MM.1S (cell line): ENCODE measurements at regions not wholly inside any gene's neighbourhood (a gene's known extent, or its start where the extent isn't known, plus 50 kb on each side); places are given as distances from the start of the nearest gene placed in this dataset.

Source experiments
- DNase-seq: peaks from one replicate; pipeline ENCODE4 v3.0.0-alpha.2; 2015
- H2AFZ ChIP-seq: fragments of 300-600 bp; sonication (generic); 2 replicates; pipeline ENCODE4 v1.6.0; 2016; ENCODE audit warnings: antibody characterized with exemption, low read length
- H3F3A ChIP-seq: fragments of 300-600 bp; sonication (generic); 2 replicates; pipeline ENCODE4 v1.6.1; 2016; ENCODE audit warnings: mild to moderate bottlenecking, antibody characterized with exemption, low read length, moderate library complexity, mixed read lengths; ENCODE audit not compliant: insufficient read depth
- H3K27ac ChIP-seq: fragments of 300-600 bp; sonication (generic); 2 replicates; pipeline ENCODE4 v1.5.1; 2016; ENCODE audit warnings: mild to moderate bottlenecking, low read length
- H3K27me3 ChIP-seq: fragments of 300-600 bp; sonication (generic); replicated peaks from 2 replicates; pipeline ENCODE4 v1.6.0; 2016; ENCODE audit warnings: low read length; ENCODE audit not compliant: insufficient read depth
- H3K36me3 ChIP-seq: fragments of 300-600 bp; sonication (generic); replicated peaks from 2 replicates; pipeline ENCODE4 v1.6.1; 2016; ENCODE audit warnings: mild to moderate bottlenecking, low read length, mixed read lengths; ENCODE audit not compliant: insufficient read depth
- H3K4me1 ChIP-seq: fragments of 300-600 bp; sonication (generic); 2 replicates; pipeline ENCODE4 v1.6.1; 2016; ENCODE audit warnings: low read length, mixed read lengths
- H3K4me2 ChIP-seq: fragments of 300-600 bp; sonication (generic); 2 replicates; pipeline ENCODE4 v1.6.0; 2016; ENCODE audit warnings: low read depth, low read length
- H3K4me3 ChIP-seq: fragments of 300-600 bp; sonication (generic); 2 replicates; pipeline ENCODE4 v1.5.1; 2016; ENCODE audit warnings: low read length, mixed read lengths
- H3K79me2 ChIP-seq: fragments of 300-600 bp; sonication (generic); 2 replicates; pipeline ENCODE4 v1.6.1; 2016; ENCODE audit warnings: mixed run types, low read length, mixed read lengths
- H3K9ac ChIP-seq: fragments of 300-600 bp; sonication (generic); 2 replicates; pipeline ENCODE4 v1.6.1; 2016; ENCODE audit warnings: low read length, mixed read lengths
- H3K9me2 ChIP-seq: fragments of 300-600 bp; sonication (generic); replicated peaks from 2 replicates; pipeline ENCODE4 v1.6.1; 2016; ENCODE audit warnings: mild to moderate bottlenecking, low read length, mixed read lengths; ENCODE audit not compliant: insufficient read depth
- H3K9me3 ChIP-seq: fragments of 300-600 bp; sonication (generic); replicated peaks from 2 replicates; pipeline ENCODE4 v1.6.1; 2016; ENCODE audit warnings: mild to moderate bottlenecking, low read length, mixed read lengths; ENCODE audit not compliant: insufficient read depth
- H4K20me1 ChIP-seq: fragments of 300-600 bp; sonication (generic); 2 replicates; pipeline ENCODE4 v1.6.1; 2016; ENCODE audit warnings: mild to moderate bottlenecking, low read length, moderate library complexity, mixed read lengths; ENCODE audit not compliant: insufficient read depth
- CTCF ChIP-seq: fragments of 300-600 bp; sonication (generic); IDR thresholded peaks from 2 replicates; pipeline ENCODE4 v1.5.1; 2016; ENCODE audit warnings: antibody characterized with exemption, low read length, mixed read lengths
- EZH2 ChIP-seq: fragments of 300-600 bp; sonication (generic); optimal IDR thresholded peaks from 2 replicates; pipeline ENCODE3; 2017; ENCODE audit warnings: low read depth, mild to moderate bottlenecking, antibody characterized with exemption, low read length, mixed read lengths
- EZH2phosphoT487 ChIP-seq: fragments of 300-600 bp; sonication (generic); IDR thresholded peaks from 2 replicates; pipeline ENCODE4 v1.6.1; 2018; ENCODE audit warnings: antibody characterized with exemption, low read length

- Histone ChIP-seq H3K27me3 (no peaks in the 10 kb centered on the region), H3K9me2 (no peaks in the 10 kb centered on the region), H3K4me3 (peak overlapping the region; percentile 58), H3K9me3 (no peaks in the 10 kb centered on the region), H3K4me1 (no peaks in the 10 kb centered on the region), H3F3A (no peaks in the 10 kb centered on the region), H3K27ac (no peak overlapping the region), H2AFZ (peak overlapping the region; percentile 29), H3K79me2 (no peaks in the 10 kb centered on the region), H3K9ac (peak overlapping the region; percentile 22; the same call in 1 of the 2 replicates), H3K36me3 (no peaks in the 10 kb centered on the region), H3K4me2 (peak overlapping the region; percentile 38), H4K20me1 (no peaks in the 10 kb centered on the region)
- peak; percentile 52 for DNase-seq
- no peak for TF ChIP-seq CTCF
- no peak for TF ChIP-seq EZH2phosphoT487
- no peak for TF ChIP-seq EZH2
Measured at GRCh38 chr1:194151056-194151455, 964.6 kb upstream of the B3GALT2 start.

DNA sequence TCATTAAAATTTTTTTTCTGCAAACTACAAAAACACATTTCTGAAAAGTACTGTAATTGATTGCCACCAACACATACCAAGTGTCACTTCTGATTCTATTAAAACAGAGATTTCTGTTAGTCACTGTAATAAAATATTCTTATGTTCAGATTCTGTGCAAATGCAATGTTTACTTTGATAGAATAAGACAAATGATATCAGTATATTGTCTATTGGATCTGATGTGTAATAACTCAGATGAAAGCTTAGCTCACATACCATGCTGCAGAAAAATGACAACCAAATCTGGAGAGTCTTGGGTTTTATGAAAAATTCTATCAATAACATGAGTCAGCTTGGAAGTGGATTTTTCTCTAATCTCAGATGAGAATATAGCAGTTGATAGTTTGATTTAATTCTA lies 963.8 kb upstream of the B3GALT2 start:
- Histone ChIP-seq H3K79me2 (no peaks in the 10 kb centered on the region), H3K9me2 (no peaks in the 10 kb centered on the region; the same call in 1 of the 2 replicates), H3K4me2 (no peak overlapping the region), H4K20me1 (no peaks in the 10 kb centered on the region), H3K9me3 (no peaks in the 10 kb centered on the region), H3K27ac (no peak overlapping the region), H3F3A (no peaks in the 10 kb centered on the region), H2AFZ (no peak overlapping the region), H3K27me3 (no peaks in the 10 kb centered on the region), H3K9ac (no peak overlapping the region), H3K36me3 (no peaks in the 10 kb centered on the region), H3K4me3 (no peak overlapping the region), H3K4me1 (no peaks in the 10 kb centered on the region)
- no peak for DNase-seq
- TF ChIP-seq EZH2phosphoT487 (no peak), EZH2 (no peak), CTCF (no peak)

GRCh38 chr1:194133152-194133551 lies 946.7 kb upstream of the B3GALT2 start:
- H2AFZ ChIP-seq, result no peak overlapping the region
- no peaks in the 10 kb centered on the region for H4K20me1 ChIP-seq
- H3K27ac ChIP-seq, result no peak overlapping the region
- H3K9me2 ChIP-seq, result no peaks in the 10 kb centered on the region
- H3K4me3 ChIP-seq, result no peak overlapping the region
- no peaks in the 10 kb centered on the region for H3K9me3 ChIP-seq
- no peak overlapping the region for H3K9ac ChIP-seq
- no peak for TF ChIP-seq CTCF
- no peak for TF ChIP-seq EZH2phosphoT487
- no peak for TF ChIP-seq EZH2
- H3K36me3 ChIP-seq, result no peaks in the 10 kb centered on the region
- H3K79me2 ChIP-seq, result no peaks in the 10 kb centered on the region
- H3K27me3 ChIP-seq, result no peaks in the 10 kb centered on the region
- no peaks in the 10 kb centered on the region for H3F3A ChIP-seq
- no peak for DNase-seq
- H3K4me1 ChIP-seq, result no peaks in the 10 kb centered on the region
- H3K4me2 ChIP-seq, result no peak overlapping the region
